Activated CD4-positive, alpha-beta T cell treated with anti-CD3 and anti-CD28 coated beads, Interleukin-2, amount 10 ng/mL, durations not matched to agents 7 days and 5 days (primary cell): ENCODE measurements at regions not wholly inside any gene's neighbourhood (a gene's known extent, or its start where the extent isn't known, plus 50 kb on each side); places are given as distances from the start of the nearest gene placed in this dataset.

Source experiments
- CTCF ChIA-PET: fragments of 350-600 bp; sonication (Branson Sonifier 250); formaldehyde crosslinking; loops from one replicate; lab custom pipeline; 2021; ENCODE audit warnings: antibody characterized with exemption; lab: Charles Lee
- POLR2A ChIA-PET: fragments of 350-600 bp; sonication (Branson Sonifier 250); formaldehyde crosslinking; loops from one replicate; lab custom pipeline; 2021; ENCODE audit warnings: antibody characterized with exemption; lab: Charles Lee
- DNase-seq: peaks from one replicate; pipeline ENCODE4 v3.0.0-alpha.2; 2020
- H3K27ac Mint-ChIP-seq: one replicate; pipeline ENCODE4 v1.8.0; 2021; ENCODE audit warnings: mild to moderate bottlenecking, moderate library complexity, mixed read lengths
- H3K27me3 Mint-ChIP-seq: one replicate; pipeline ENCODE4 v1.8.0; 2021; ENCODE audit warnings: mixed read lengths
- H3K36me3 Mint-ChIP-seq: one replicate; pipeline ENCODE4 v1.8.0; 2021; ENCODE audit warnings: low read depth, mixed read lengths
- H3K4me1 Mint-ChIP-seq: one replicate; pipeline ENCODE4 v1.8.0; 2021; ENCODE audit warnings: mixed read lengths
- H3K4me3 Mint-ChIP-seq: one replicate; pipeline ENCODE4 v1.8.0; 2021; ENCODE audit warnings: mild to moderate bottlenecking, moderate library complexity, mixed read lengths
- H3K9me3 Mint-ChIP-seq: one replicate; pipeline ENCODE4 v1.8.0; 2021; ENCODE audit warnings: mixed read lengths

DNA sequence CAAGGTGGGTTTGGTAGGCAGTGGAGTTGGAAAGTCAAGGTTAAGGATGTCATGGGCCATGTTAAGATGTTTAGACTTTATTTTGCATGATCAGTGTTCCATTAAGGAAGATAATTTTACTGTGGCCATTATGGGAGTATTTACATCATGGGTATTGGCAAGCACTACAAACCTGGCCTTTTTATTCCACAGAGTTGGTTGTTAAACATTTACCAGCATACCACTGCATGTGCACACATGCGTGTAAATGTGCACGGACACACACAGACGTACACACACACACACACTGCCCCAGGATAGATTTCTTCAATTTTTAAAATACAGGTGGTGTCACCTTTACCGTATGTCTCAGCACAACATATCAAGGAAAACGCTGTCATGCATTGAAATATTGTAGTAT, 51.4 kb upstream of the ITGA6 start:
- peaks cover 2% of the 10 kb centered on the region for H3K27me3 Mint-ChIP-seq
- H3K4me3 Mint-ChIP-seq: no peak overlapping the region
- H3K36me3 Mint-ChIP-seq: no peaks in the 10 kb centered on the region
- no peak for DNase-seq
- no peaks in the 10 kb centered on the region for H3K4me1 Mint-ChIP-seq
- H3K9me3 Mint-ChIP-seq: peaks cover 12% of the 10 kb centered on the region
- CTCF ChIA-PET: no interaction called here
- no peak overlapping the region for H3K27ac Mint-ChIP-seq
- POLR2A ChIA-PET: no interaction called here

DNA sequence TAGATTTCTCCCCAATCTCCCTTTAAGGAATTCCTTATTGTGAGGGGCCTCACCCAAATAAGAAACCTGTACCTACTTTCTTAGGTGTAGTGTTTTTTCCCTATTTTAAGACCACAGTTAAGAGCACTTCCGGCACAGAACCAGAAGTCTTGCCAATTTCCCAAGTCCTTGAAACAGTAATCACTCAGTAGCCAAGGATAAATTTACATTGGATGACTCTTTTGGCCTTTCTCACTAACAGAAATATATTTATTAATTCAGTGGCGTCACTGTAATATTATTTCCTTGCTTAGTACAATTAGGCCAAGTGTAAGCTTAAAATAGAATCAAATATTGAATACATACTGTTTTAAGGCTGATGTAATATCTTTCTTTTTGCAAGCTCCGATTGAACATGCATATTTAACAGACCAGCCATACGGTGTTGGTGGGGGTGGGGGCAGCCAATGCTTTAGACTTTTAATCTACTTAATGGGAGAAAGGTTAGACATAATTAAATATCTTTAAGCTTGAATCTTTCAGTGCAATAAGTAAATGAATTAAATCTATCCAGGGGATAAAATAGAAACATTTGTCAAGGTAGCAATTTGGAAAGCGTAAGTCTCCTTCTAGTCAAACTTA, 50.8 kb upstream of the ITGA6 start:
- DNase-seq: no peak

DNA sequence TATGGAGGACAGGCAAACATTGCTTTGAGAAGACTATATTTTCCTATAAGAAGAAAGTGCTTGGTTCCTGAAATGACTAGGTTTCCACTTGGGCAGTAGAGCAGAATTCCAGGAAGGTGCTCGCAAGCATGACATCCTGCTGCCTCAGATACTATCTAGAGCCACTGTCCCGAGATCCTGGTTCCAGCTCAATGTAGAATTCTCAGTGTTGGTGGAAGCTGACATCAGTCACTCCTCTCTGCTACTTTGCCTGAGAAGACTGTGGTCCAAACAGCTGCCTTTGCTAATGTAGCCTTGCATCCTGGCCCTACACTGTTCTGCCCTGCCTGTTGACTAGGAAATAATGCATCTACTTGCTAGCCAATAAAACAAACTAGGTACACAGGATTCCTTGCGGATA, 50.0 kb upstream of the ITGA6 start:
- Mint-ChIP-seq H3K36me3 (no peaks in the 10 kb centered on the region), H3K27me3 (peaks cover under 1% of the 10 kb centered on the region), H3K4me3 (no peak overlapping the region), H3K4me1 (no peaks in the 10 kb centered on the region), H3K9me3 (peaks cover 12% of the 10 kb centered on the region), H3K27ac (no peak overlapping the region)
- POLR2A ChIA-PET: no interaction called here
- no peak for DNase-seq
- CTCF ChIA-PET: no interaction called here

More for the DNA sequence above, 50.8 kb upstream of the ITGA6 start:
- H3K4me1 Mint-ChIP-seq: no peaks in the 10 kb centered on the region
- ChIA-PET POLR2A (no interaction called here), CTCF (no interaction called here)
- H3K9me3 Mint-ChIP-seq: peaks cover 12% of the 10 kb centered on the region
- H3K27me3 Mint-ChIP-seq: peaks cover 2% of the 10 kb centered on the region
- H3K36me3 Mint-ChIP-seq: no peaks in the 10 kb centered on the region
- no peak overlapping the region for H3K4me3 Mint-ChIP-seq
- H3K27ac Mint-ChIP-seq: no peak overlapping the region
